ENCODE measurements at regions not wholly inside any gene's neighbourhood (a gene's known extent, or its start where the extent isn't known, plus 50 kb on each side); places are given as distances from the start of the nearest gene placed in this dataset.

DNA sequence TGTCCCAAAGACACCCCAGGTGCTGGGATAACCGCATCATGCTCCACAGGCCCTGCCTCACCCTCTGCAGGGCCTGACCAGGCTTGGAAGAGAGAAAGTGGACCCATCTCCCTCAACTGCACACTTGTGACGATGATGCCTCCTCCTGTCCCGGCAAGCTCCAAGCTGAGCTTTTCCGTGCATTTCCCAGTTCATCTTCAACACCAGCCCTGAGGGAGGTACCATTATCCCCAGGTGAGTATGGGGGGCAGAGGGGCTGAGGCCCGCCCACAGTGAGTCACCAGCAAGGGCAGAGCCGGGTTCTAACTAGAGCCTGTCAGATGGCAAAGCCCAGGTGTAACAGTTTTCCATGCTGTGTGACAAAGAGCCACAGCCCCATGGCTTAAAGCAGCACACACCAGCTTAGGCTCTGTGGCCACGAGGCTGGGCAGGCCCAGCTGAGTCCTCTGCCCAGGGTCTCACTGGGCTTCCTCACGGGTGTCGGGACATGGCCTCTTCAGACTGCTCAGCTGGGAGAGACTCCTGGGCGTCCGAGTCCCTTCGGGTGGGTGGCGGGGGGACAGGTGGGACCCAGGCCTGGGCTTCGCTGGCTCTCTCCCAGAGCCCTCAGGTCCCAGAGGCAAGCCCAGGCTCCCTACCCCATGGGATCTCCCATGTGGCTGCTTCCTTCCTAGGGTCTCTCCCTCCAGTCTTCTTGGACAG lies 108.4 kb upstream of the OTOS start (continued):
- TF ChIP-seq CHD7 (IDR thresholded peaks at IDR 0.05; ENCODE audit: insufficient replicate concordance, low read length) (no peak), CBX8 (IDR thresholded peaks at IDR 0.05; ENCODE audit: borderline replicate concordance, low read depth, low read length) (no peak), RNF2 (IDR thresholded peaks at IDR 0.05; ENCODE audit: borderline replicate concordance, low read depth, low read length, missing control alignments, poor library complexity, severe bottlenecking) (no peak), RFX5 (IDR thresholded peaks at IDR 0.05; ENCODE audit: borderline replicate concordance, low read depth, low read length) (no peak), POLR2A (IDR thresholded peaks at IDR 0.05; ENCODE audit: control extremely low read depth in 1 of 2, low read depth in 2 of 2, low read length in 2 of 2) (no peak), NRF1 (IDR thresholded peaks at IDR 0.05; ENCODE audit: low read depth, low read length) (no peak), KDM5A (IDR thresholded peaks at IDR 0.05; ENCODE audit: low read length) (no peak), SAP30 (IDR thresholded peaks at IDR 0.05; ENCODE audit: insufficient read depth, insufficient replicate concordance, low read length) (no peak)
- TF ChIP-seq, protein P1, sequence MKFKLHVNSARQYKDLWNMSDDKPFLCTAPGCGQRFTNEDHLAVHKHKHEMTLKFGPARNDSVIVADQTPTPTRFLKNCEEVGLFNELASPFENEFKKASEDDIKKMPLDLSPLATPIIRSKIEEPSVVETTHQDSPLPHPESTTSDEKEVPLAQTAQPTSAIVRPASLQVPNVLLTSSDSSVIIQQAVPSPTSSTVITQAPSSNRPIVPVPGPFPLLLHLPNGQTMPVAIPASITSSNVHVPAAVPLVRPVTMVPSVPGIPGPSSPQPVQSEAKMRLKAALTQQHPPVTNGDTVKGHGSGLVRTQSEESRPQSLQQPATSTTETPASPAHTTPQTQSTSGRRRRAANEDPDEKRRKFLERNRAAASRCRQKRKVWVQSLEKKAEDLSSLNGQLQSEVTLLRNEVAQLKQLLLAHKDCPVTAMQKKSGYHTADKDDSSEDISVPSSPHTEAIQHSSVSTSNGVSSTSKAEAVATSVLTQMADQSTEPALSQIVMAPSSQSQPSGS (IDR thresholded peaks at IDR 0.05; ENCODE audit: low read length) = no peak

All from H1 (cell line).